ENCODE measurements at regions not wholly inside any gene's neighbourhood (a gene's known extent, or its start where the extent isn't known, plus 50 kb on each side); places are given as distances from the start of the nearest gene placed in this dataset.
"Not testable (repeated sequence)": the region's sequence is repeated elsewhere in the genome, so short reads cannot be mapped to it uniquely, and the experiment has no call there.

DNA sequence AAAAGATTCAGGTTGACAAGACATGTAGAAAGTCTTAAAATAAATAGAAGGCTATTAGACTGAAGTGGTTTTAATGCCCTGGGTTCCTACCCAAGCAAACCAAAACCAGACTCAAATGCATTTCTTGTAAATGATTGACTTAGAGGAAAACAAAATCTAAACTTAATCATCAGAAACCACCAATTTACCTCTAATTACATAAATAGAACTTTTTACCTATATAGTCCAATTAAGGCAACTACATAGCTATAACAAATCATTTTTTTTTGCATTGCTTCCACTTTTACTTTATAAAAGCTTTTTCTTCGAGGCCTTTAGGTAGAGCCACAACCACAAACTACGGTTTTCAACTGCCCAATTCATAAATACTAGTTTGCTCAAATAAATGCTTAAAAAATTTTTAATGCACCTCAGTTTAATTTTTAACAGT lies 231.3 kb upstream of the ARHGEF26 start:
- no peak for DNase-seq (ENCODE audit: low read depth in 2 of 2, low spot score in 1 of 2)

DNA sequence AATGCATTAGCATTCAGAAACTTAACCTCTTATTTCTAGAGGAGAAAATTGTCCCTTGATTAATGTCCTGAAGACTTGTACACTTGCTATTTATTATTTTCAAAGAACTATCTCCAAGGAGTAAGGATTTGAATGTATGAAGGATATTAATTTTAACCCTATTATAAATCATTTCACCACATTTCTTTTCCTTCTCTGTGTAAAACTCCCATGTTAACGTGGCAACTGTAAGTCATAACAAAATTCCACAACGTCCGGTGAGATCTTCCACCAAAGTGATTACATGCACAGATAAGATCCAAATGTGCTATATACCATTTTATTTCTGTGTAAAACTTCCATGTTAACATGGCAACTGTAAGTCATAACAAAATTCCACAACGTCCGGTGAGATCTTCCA lies 229.1 kb upstream of the ARHGEF26 start:
- no peak for DNase-seq (ENCODE audit: low read depth in 2 of 2, low spot score in 1 of 2)

DNA sequence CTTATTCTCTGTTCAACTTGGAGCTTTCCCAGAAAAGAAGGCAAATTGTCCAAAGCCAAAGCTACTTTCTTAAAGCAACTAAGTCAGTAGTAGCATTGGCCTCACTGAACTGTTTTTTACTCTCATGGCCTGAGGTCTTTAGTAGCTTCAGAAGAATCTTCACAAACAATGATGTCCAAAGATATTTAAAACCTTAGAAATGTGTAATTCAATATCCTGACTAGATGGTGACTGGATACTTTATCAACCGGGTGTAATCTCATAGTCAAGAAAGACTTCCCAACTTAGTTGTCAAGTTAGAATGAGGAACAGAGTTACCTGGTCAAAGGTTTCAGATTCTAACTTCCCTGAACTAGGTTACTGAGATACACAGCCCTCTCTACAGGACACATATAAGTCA lies 226.3 kb upstream of the ARHGEF26 start:
- DNase-seq (ENCODE audit: low read depth in 2 of 2, low spot score in 1 of 2): no peak

DNA sequence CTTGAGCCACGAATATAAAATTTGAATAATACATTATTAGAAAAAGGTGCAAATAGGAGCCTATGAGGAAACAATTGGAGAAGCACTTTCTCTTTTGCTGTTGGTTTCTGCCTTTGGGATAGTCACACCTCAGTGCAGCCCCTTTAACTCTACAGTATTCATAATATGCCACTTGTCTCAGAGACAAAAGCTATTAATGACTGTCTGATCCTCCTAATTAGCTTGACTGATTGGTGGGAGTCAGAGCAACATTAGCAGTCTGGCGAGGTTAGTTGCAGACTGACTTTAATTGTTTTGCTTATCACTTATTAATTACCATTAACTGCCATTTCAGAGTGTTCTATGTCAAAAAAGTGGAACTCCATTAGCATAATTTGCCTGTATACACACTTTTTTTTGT lies 225.0 kb upstream of the ARHGEF26 start:
- no peak for DNase-seq (ENCODE audit: low read depth in 2 of 2, low spot score in 1 of 2)

DNA sequence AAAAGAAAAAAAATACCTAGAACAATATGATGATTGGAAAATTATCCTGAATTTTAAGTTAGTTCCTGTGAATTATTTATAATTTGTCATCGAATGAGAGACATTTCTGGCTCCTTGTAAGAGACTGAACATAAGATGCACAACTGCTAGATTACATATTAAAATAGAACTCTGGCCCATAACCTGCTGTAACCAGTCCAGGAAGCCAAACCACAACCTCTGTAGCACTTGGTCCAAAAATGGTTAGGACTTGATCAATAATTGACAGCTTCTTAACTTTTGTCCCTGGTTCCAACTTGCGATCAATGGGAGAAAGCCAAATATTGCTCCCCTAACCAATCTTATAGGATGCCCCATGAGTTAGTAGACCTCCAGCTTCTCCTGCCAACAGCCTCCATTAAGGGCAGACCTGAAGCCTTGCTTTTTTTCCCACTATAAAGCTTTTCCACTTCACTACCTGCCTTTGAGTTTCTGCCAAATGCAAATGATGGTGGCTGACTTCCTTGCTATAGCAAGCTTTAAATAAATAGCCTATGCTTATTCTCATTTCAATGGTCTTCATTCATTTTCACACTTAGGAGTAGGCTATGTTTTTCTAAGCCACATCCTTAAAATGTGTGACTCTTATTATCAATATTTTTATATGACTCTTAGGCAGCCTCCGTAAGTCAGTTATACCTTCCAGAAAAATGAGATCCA lies 224.0 kb upstream of the ARHGEF26 start:
- no peak for DNase-seq (ENCODE audit: low read depth in 2 of 2, low spot score in 1 of 2)

DNA sequence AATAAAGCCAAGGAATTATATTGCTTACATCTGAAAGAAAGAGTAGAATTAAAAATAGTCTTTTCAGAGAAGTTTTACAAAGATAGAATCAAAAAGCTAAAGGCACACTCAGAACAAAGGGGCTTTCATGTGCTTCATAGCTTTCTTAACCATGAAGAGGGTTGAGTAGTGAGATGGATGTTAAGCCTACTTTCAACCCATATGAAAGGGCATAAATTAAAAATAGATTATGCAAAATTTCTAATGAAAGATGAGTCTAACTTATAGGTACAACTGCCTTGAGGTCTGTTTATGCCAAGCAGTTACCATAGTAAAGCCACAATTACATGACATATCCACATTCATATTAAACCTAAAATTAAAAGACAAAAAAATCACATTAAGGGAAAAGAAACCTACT lies 223.3 kb upstream of the ARHGEF26 start:
- DNase-seq (ENCODE audit: low read depth in 2 of 2, low spot score in 1 of 2): no peak

DNA sequence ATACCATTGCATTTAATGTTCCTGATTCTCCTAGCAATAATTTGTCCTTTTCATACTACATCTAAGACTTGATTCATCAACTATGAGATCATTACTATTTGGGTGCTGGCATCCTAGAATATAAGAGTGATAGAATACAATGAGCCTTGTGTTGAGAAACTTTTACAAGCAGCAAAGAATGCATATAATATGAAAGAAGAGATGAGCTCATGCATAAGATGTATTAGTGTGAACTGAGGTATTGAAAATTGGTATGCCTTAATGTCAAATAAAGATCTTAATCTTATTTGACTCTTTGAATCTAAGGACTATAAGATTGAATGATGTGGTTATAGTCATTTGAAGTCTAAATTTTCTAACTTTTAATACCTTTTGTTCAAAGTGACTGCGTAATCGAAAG lies 220.0 kb upstream of the ARHGEF26 start:
- DNase-seq (ENCODE audit: low read depth in 2 of 2, low spot score in 1 of 2): no peak

DNA sequence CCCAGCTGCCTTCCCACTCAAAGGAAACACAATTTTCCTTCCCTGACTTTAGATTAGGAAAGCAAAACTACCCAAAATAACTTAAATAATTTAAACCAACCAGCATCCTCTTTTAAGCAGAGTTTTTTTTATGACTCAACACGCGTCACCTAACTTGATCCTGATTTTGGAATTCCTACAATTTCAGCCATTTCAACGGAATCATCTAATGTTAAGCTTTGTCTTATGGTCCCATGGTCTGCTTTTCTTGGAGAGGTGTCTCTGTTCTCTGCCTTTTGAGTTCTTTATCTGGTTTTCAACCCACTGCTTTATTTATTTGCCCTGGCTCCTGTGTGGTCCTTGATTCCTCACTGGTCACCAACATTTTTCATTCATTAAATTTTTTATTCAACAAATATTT lies 219.2 kb upstream of the ARHGEF26 start:
- DNase-seq (ENCODE audit: low read depth in 2 of 2, low spot score in 1 of 2): no peak

DNA sequence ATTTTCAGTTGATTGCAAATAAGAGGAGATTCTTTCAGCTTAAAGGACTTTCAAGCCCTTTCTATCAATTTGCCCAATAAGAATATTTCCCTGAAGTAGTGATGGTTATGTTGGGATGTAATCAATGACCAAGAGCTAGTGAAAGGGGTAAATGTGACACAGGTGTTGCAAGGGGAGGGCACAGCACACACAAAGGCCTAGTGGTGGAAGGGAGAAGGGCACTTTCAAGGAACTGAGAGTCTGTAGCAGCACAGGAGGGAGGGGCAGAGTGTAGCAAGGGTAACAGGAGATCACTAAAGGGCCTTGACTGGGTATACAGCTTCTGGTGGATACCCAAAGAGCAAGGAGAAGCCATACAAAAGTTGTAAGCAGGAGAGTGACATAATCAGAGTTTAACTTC lies 217.8 kb upstream of the ARHGEF26 start:
- no peak for DNase-seq (ENCODE audit: low read depth in 2 of 2, low spot score in 1 of 2)

DNA sequence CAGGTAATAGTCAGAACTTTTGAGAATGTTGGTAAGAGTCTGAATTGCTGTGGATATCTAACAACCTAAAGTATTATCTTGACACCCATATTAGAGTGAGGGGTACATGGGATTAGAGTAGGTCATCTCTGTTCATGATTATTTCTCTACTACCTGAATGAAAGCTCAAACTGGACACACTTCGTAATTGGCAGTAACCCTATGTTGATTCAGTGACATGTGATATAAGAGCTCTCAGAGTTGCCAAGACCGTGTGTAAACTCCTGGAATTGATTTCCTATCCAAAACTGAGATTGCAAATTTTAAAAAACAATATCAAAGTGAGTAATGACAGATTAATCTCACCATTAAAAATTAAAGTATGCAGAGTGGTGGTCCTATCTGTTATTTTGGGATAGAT lies 214.8 kb upstream of the ARHGEF26 start:
- no peak for DNase-seq (ENCODE audit: low read depth in 2 of 2, low spot score in 1 of 2)

DNA sequence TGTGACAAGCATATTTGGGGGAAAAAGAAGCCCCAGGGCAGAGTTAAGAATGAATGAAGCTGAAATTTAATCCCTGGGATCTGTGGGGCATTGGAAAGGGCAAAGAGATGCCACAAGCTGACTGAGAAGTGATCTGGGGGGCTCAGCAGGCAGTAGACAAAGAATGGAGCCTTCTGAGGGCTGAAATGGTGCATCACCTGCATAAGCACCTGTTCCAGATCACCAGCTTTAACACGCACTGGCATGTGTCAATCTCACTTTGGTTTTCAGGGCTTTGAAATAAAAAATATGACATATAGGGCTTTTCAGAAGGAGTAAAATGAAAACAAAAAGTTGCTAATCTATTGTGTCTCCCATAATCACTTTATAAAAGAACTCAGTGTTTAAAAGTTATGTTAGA lies 210.8 kb upstream of the ARHGEF26 start:
- no peak for DNase-seq (ENCODE audit: low read depth in 2 of 2, low spot score in 1 of 2)

DNA sequence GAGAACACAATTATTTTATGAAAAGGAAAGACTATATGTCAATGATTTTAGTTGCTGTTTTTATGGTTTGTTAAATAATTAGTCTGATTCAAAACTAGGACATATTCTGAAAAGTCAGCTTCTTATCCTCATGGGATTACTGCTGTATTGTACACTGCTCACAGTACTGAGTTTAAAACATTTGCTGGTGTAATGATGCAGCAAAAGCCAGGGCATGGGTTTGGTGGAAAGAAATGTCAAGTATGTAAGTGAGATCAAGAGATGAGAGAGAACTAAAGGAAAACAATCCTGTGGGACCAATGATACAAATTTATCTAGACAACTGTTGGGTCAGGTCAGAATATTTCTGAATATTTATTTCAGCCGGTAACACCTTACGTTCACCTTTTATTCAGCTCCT lies 210.1 kb upstream of the ARHGEF26 start:
- DNase-seq (ENCODE audit: low read depth in 2 of 2, low spot score in 1 of 2): no peak

DNA sequence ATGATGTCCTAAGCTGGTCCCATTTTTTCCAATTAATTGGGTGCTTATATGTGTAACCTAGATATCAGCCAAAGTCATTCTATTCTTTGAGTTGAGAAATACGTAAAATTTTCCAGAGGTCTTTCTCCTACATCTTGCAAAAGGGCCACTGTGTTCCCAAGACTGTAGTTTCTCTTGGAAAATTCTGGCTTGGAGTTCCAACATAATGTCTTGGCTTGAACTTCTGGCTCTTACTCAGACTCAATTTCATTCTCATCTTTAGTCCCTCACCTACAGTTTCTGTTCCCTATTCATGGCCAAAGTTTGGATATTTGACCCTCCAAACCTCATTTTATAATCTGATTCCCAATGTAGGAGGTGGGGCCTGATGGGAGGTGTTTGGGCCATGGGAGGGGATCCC lies 201.4 kb upstream of the ARHGEF26 start:
- no peak for DNase-seq (ENCODE audit: low read depth in 2 of 2, low spot score in 1 of 2)

DNA sequence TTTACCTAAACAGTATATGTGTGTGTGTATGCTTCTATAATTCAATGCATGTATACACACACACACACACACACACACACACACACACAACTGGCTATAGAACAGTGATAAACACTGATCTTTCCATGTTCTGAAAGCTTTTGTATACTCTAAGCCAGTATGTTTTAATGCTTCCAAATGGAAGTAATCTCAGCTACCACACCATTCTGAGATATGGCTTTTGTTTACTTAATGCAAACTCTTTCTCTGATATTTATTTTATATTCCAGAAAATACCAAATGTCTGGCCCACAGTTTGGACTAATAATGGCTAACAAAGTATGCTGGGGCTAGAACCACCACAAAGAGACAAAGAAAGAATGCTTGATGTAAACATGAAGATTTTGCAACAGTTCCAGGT lies 199.4 kb upstream of the ARHGEF26 start:
- DNase-seq (ENCODE audit: low read depth in 2 of 2, low spot score in 1 of 2): no peak

DNA sequence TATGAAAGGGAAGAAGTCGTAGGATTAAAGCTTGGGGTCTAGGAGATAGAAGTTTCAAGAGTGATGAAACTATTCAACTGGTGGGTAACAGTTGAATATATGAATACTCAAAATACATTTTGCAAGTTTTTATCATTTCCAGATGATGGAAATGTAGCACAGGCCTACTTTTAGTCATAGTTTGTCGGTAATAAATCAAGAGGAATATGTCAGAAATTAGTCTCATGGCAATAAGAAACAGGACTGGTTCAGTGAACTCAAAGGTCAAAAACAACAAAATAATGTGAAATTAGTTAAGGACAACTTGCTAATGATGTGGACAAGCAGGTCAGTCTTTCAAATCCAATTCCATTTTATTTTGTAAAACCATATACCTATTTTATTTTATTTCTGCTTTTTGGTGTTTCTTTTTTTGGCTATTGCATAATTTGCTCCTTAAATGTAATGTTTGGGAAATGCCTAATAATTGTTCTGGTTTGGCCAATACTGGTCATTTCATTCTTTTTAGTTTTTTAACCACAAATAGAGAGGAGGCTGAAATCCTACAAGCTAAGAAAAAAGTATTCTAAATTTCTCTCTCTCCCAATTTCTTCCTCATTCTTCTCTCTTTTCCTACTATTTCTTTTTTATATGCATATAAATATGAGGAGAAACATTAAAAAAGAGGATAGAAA lies 195.2 kb upstream of the ARHGEF26 start:
- DNase-seq (ENCODE audit: low read depth in 2 of 2, low spot score in 1 of 2): no peak

DNA sequence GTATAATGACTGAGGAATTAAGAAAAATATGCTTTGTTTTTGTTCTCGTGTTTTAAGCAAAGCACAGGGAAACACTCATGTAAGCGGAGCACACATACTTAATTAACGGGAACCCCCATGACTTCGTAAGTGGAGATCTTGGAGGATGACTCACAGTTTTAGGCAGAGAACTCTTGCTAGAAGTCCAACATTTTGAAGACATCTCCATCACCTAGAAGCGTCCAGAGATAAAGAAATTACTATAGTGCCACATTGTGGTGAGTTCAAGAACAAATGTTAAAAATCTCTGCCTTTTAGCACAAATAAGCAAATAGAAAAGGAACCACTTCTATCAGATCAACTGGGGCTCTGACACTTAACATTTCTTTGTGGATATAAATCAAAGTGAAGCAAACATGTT lies 194.1 kb upstream of the ARHGEF26 start:
- no peak for DNase-seq (ENCODE audit: low read depth in 2 of 2, low spot score in 1 of 2)

DNA sequence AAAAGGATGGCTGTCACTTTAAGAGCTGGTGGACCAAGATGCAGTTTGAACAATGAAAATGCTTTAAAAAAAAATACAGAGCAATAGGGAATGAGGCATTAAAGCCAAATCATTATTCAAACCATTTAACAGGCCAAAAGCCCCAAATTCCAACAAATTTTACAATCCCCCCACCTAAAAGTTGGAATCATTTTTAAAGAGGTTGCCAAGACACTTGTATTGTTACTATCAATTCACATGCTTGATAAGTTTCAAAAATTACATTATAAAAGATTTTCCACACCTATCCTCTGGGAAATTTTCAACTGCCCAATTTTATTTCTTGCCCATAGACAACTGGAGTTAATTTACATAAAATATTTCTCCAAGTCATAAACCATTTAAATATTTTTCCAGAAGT lies 192.3 kb upstream of the ARHGEF26 start:
- DNase-seq (ENCODE audit: low read depth in 2 of 2, low spot score in 1 of 2): no peak

DNA sequence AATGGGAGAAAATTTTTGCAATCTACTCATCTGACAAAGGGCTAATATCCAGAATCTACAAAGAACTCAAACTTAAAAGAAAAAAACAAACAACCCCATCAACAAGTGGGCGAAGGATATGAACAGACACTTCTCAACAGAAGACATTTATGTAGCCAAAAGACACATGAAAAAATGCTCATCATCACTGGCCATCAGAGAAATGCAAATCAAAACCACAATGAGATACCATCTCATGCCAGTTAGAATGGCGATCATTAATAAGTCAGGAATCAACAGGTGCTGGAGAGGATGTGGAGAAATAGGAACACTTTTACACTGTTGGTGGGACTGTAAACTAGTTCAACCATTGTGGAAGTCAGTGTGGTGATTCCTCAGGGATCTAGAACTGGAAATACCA lies 187.7 kb upstream of the ARHGEF26 start:
- not testable (repeated sequence) for DNase-seq (ENCODE audit: low read depth in 2 of 2, low spot score in 1 of 2)

DNA sequence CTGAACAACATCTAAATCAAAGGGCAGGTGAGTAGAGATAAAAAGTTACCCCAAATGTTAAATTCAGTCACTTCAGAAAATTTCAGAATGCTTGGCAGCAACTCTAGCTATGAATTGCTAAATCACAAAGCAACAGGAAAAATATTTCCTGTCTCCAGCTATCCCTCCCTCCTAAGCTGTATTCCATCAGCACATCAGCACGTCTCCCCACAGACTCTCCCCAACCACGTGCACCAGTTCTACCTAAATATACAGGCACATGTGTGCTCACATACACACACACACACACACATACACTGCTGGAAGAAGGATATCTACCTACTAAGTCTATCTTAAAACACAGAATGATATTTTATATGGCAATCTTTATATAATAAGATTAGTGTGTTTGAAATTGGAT lies 177.1 kb upstream of the ARHGEF26 start:
- DNase-seq (ENCODE audit: low read depth in 2 of 2, low spot score in 1 of 2): no peak

DNA sequence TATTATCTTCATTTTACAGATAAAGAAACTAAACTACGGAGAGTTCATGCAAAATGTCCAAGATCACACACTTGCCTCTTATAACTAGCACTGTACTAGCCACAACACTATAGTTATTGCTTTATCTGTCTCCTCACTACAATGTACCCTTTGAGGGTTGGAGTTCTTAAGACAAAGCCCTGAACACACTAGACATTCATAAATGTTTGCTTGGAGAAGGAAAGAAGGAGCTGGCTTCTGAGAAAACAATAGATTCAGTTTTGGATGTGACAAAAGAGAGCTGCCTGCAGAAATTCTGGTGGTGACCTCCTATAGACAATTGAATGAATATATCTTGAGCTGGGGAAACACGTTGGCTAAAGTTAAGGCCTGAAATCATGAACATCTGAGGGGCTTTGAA lies 169.9 kb upstream of the ARHGEF26 start:
- DNase-seq (ENCODE audit: low read depth in 2 of 2, low spot score in 1 of 2): no peak

DNA sequence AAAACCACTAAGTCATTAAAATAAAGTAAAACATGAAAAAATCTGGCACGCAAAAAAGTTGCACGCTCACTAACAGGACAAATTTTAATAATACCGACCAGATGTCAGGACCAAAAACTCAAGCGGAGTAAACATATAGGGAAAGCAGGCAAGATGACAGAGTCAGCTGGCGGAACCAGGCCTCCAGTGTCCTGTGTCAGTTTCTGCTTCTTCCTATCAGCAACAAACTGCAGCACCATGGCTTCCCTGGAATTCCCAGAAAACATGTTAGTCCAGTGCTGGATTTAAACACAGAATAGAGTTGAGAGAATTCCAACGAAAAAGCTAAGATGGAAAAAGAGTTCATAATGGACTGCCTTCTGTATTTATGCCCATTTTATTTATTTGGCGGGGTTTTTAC lies 169.1 kb upstream of the ARHGEF26 start:
- DNase-seq (ENCODE audit: low read depth in 2 of 2, low spot score in 1 of 2): no peak

DNA sequence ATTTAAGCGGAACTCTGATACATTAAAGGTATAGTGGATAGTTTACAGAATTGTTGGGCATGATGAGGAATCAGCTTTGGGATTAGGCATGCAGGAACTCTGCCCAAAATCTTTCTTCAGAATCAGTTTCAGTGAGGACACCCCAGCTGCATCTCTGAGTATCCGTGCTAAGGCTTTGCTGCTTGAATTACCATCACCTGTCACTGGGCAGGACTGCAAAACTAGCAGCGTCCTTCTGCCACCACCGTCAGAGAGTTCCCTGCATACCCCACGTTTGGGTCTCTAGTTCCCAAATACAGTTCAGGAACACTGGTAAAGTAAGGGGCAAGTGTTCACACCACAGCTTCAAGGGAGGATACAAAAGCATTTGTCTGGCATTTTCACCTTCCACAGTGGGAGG lies 164.6 kb upstream of the ARHGEF26 start:
- DNase-seq (ENCODE audit: low read depth in 2 of 2, low spot score in 1 of 2): no peak

DNA sequence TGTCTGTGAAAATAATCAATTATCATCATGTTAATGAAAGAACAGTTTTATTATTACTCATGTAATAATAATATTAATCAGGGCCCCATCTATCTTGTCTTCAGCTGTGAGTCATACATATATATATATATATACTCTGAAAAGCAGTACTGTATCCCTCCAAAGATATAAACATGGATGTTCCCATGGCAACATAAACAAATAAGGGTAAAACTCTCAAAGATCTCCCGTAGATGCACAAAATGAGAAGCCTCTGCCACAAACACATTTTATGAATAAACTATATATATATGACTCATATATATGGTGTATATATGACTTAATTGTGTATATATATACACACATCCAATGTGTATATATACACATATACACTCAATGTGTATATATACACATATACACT lies 163.8 kb upstream of the ARHGEF26 start:
- DNase-seq (ENCODE audit: low read depth in 2 of 2, low spot score in 1 of 2): no peak

Measured in stimulated activated CD8-positive, alpha-beta memory T cell treated with anti-CD3 and anti-CD28 coated beads, Interleukin-4, amount 100 ng/mL, for 4 hours (primary cell).